Astrocyte of the cerebellum (primary cell): ENCODE measurements at regions not wholly inside any gene's neighbourhood (a gene's known extent, or its start where the extent isn't known, plus 50 kb on each side); places are given as distances from the start of the nearest gene placed in this dataset.

Source experiments
- DNase-seq: peaks from one replicate; pipeline ENCODE4 v3.0.0-alpha.2; 2011; ENCODE audit warnings: low read depth
- H3K4me3 ChIP-seq: 2 replicates; pipeline ENCODE4 v1.5.1; 2011; ENCODE audit warnings: mild to moderate bottlenecking, low read depth, low read length, moderate library complexity
- CTCF ChIP-seq: IDR thresholded peaks from 2 replicates; pipeline ENCODE4 v1.5.1; 2012; ENCODE audit warnings: low read length, low read depth, moderate library complexity, mild to moderate bottlenecking; ENCODE audit errors: missing control alignments
- in situ Hi-C: cut with HindIII; loops from 2 replicates; pipeline ENCODE4 v1.10.0; 2017; ENCODE audit warnings: low sequenced_read_pairs

GRCh38 chr9:104027295-104027694 is 66.8 kb upstream of the SMC2 start:
- no peak for DNase-seq
- H3K4me3 ChIP-seq, result no peak overlapping the region
- in situ Hi-C loops, result no loop called here
- no peak for TF ChIP-seq CTCF

GRCh38 chr9:104028827-104029226 is 65.3 kb upstream of the SMC2 start:
- DNase-seq, result no peak
- no peak overlapping the region for H3K4me3 ChIP-seq
- TF ChIP-seq CTCF, result no peak
- in situ Hi-C loops, result no loop called here
